Prostate gland (tissue), 2 donors: ENCODE measurements at regions not wholly inside any gene's neighbourhood (a gene's known extent, or its start where the extent isn't known, plus 50 kb on each side); places are given as distances from the start of the nearest gene placed in this dataset.

Experiments used
- POLR2A ChIP-seq: fragments of 450-650 bp; IDR thresholded peaks from one replicate; pipeline ENCODE4 v1.6.1; 2016; ENCODE audit warnings: antibody characterized with exemption, mild to moderate bottlenecking
- TF ChIP-seq, protein P1 (sequence below), 4 experiments: fragments of 200-600 bp in 2 of 4; fragments of 450-650 bp in 2 of 4; sonication (generic) in 2 of 4; IDR thresholded peaks; 1 replicate in 3 of 4; 2 replicates in 1 of 4; pipeline ENCODE4 v1.5.1; 2016 to 2019; ENCODE audit warnings: antibody characterized with exemption in 4 of 4, mild to moderate bottlenecking in 2 of 4, moderate library complexity in 2 of 4

DNA sequence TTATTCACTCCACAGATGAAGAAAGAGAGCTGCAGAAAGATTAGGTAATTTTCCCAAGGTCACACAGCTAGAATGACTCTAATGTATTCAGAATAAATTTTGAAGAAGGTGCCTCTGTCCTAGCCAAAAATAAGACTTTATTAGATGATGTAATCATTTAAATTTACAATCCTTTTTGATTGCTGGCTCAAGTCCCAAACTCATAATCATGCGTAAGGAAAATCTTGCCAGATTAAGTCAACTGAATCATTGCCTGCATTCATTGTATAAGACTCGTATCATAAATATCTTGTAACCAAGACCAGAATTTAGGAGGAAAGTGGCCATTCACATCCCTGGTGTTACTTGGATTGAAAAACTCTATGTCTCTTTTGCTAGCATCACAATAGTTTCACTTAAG, 53.1 kb upstream of the STK39 start:
- TF ChIP-seq, protein P1, sequence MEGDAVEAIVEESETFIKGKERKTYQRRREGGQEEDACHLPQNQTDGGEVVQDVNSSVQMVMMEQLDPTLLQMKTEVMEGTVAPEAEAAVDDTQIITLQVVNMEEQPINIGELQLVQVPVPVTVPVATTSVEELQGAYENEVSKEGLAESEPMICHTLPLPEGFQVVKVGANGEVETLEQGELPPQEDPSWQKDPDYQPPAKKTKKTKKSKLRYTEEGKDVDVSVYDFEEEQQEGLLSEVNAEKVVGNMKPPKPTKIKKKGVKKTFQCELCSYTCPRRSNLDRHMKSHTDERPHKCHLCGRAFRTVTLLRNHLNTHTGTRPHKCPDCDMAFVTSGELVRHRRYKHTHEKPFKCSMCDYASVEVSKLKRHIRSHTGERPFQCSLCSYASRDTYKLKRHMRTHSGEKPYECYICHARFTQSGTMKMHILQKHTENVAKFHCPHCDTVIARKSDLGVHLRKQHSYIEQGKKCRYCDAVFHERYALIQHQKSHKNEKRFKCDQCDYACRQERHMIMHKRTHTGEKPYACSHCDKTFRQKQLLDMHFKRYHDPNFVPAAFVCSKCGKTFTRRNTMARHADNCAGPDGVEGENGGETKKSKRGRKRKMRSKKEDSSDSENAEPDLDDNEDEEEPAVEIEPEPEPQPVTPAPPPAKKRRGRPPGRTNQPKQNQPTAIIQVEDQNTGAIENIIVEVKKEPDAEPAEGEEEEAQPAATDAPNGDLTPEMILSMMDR (IDR thresholded peaks at IDR 0.05): no peak
- TF ChIP-seq POLR2A: no peak
